ENCODE measurements at regions not wholly inside any gene's neighbourhood (a gene's known extent, or its start where the extent isn't known, plus 50 kb on each side); places are given as distances from the start of the nearest gene placed in this dataset.

GRCh38 chr12:78550831-78551230 is 313.7 kb upstream of the SYT1 start:
- Histone ChIP-seq H3K4me3 (ENCODE audit: low read length) (no peak overlapping the region), H3K9me3 (ENCODE audit: control insufficient read depth, low read depth, low read length) (no peaks in the 10 kb centered on the region), H3K27me3 (ENCODE audit: control insufficient read depth, insufficient read depth, low read length) (no peaks in the 10 kb centered on the region), H3K27ac (ENCODE audit: low read length) (no peak overlapping the region), H3K4me1 (ENCODE audit: control insufficient read depth, insufficient read depth, low read length) (no peaks in the 10 kb centered on the region), H3K36me3 (ENCODE audit: control insufficient read depth, insufficient read depth, low read length) (no peaks in the 10 kb centered on the region)
- DNase-seq = no peak
- 90% methylated on average over 2 of the region's 3 CpGs for WGBS (ENCODE audit: insufficient coverage, low lambda C conversion rate)

- Histone ChIP-seq H3K4me1 (ENCODE audit: control insufficient read depth, insufficient read depth, low read length) (no peaks in the 10 kb centered on the region), H3K27ac (ENCODE audit: low read length) (no peak overlapping the region), H3K4me3 (ENCODE audit: low read length) (no peak overlapping the region), H3K9me3 (ENCODE audit: control insufficient read depth, low read depth, low read length) (no peaks in the 10 kb centered on the region), H3K27me3 (ENCODE audit: control insufficient read depth, insufficient read depth, low read length) (no peaks in the 10 kb centered on the region), H3K36me3 (ENCODE audit: control insufficient read depth, insufficient read depth, low read length) (no peaks in the 10 kb centered on the region)
- no peak for DNase-seq
These were observed 308.8 kb upstream of the SYT1 start for GRCh38 chr12:78555802-78556201.

- H3K27ac ChIP-seq (ENCODE audit: low read length) = no peak overlapping the region
- no peaks in the 10 kb centered on the region for H3K9me3 ChIP-seq (ENCODE audit: control insufficient read depth, low read depth, low read length)
- H3K4me1 ChIP-seq (ENCODE audit: control insufficient read depth, insufficient read depth, low read length) = no peaks in the 10 kb centered on the region
- H3K4me3 ChIP-seq (ENCODE audit: low read length) = no peak overlapping the region
- no peaks in the 10 kb centered on the region for H3K36me3 ChIP-seq (ENCODE audit: control insufficient read depth, insufficient read depth, low read length)
- DNase-seq = no peak
- H3K27me3 ChIP-seq (ENCODE audit: control insufficient read depth, insufficient read depth, low read length) = no peaks in the 10 kb centered on the region
- WGBS (ENCODE audit: insufficient coverage, low lambda C conversion rate) = no CpG with 5 or more reads among the region's 2 CpGs
These were observed 307.9 kb upstream of the SYT1 start for GRCh38 chr12:78556651-78557050.

- WGBS (ENCODE audit: insufficient coverage, low lambda C conversion rate) = 42% methylated on average over 2 of the region's 2 CpGs
These were observed 305.2 kb upstream of the SYT1 start for GRCh38 chr12:78559416-78559815.

GRCh38 chr12:78559886-78560285 is 304.7 kb upstream of the SYT1 start:
- DNase-seq = no peak
- H3K36me3 ChIP-seq (ENCODE audit: control insufficient read depth, insufficient read depth, low read length) = no peaks in the 10 kb centered on the region
- H3K9me3 ChIP-seq (ENCODE audit: control insufficient read depth, low read depth, low read length) = no peaks in the 10 kb centered on the region
- H3K4me3 ChIP-seq (ENCODE audit: low read length) = no peak overlapping the region
- H3K27ac ChIP-seq (ENCODE audit: low read length) = no peak overlapping the region
- H3K4me1 ChIP-seq (ENCODE audit: control insufficient read depth, insufficient read depth, low read length) = no peaks in the 10 kb centered on the region
- no peaks in the 10 kb centered on the region for H3K27me3 ChIP-seq (ENCODE audit: control insufficient read depth, insufficient read depth, low read length)

More at GRCh38 chr12:78559416-78559815, 305.2 kb upstream of the SYT1 start:
- Histone ChIP-seq H3K27me3 (ENCODE audit: control insufficient read depth, insufficient read depth, low read length) (no peaks in the 10 kb centered on the region), H3K4me1 (ENCODE audit: control insufficient read depth, insufficient read depth, low read length) (no peaks in the 10 kb centered on the region), H3K27ac (ENCODE audit: low read length) (no peak overlapping the region), H3K36me3 (ENCODE audit: control insufficient read depth, insufficient read depth, low read length) (no peaks in the 10 kb centered on the region), H3K4me3 (ENCODE audit: low read length) (no peak overlapping the region), H3K9me3 (ENCODE audit: control insufficient read depth, low read depth, low read length) (no peaks in the 10 kb centered on the region)
- no peak for DNase-seq

- DNase-seq = no peak
- H3K4me3 ChIP-seq (ENCODE audit: low read length) = no peak overlapping the region
- no peaks in the 10 kb centered on the region for H3K36me3 ChIP-seq (ENCODE audit: control insufficient read depth, insufficient read depth, low read length)
- H3K27ac ChIP-seq (ENCODE audit: low read length) = no peak overlapping the region
- no peaks in the 10 kb centered on the region for H3K27me3 ChIP-seq (ENCODE audit: control insufficient read depth, insufficient read depth, low read length)
- no peaks in the 10 kb centered on the region for H3K4me1 ChIP-seq (ENCODE audit: control insufficient read depth, insufficient read depth, low read length)
- H3K9me3 ChIP-seq (ENCODE audit: control insufficient read depth, low read depth, low read length) = no peaks in the 10 kb centered on the region
- WGBS (ENCODE audit: insufficient coverage, low lambda C conversion rate) = 88% methylated on average over 5 of the region's 5 CpGs
These were observed 303.9 kb upstream of the SYT1 start for GRCh38 chr12:78560633-78561032.

GRCh38 chr12:78562368-78563205 is 302.0 kb upstream of the SYT1 start:
- Histone ChIP-seq H3K27me3 (ENCODE audit: control insufficient read depth, insufficient read depth, low read length) (no peaks in the 10 kb centered on the region), H3K9me3 (ENCODE audit: control insufficient read depth, low read depth, low read length) (no peaks in the 10 kb centered on the region)

GRCh38 chr12:78563826-78564225 is 300.7 kb upstream of the SYT1 start:
- Histone ChIP-seq H3K9me3 (ENCODE audit: control insufficient read depth, low read depth, low read length) (no peaks in the 10 kb centered on the region), H3K27me3 (ENCODE audit: control insufficient read depth, insufficient read depth, low read length) (no peaks in the 10 kb centered on the region), H3K4me3 (ENCODE audit: low read length) (no peak overlapping the region), H3K27ac (ENCODE audit: low read length) (no peak overlapping the region), H3K4me1 (ENCODE audit: control insufficient read depth, insufficient read depth, low read length) (no peaks in the 10 kb centered on the region), H3K36me3 (ENCODE audit: control insufficient read depth, insufficient read depth, low read length) (no peaks in the 10 kb centered on the region)
- WGBS (ENCODE audit: insufficient coverage, low lambda C conversion rate) = 100% methylated on average over 1 of the region's 3 CpGs
- DNase-seq = no peak

More at GRCh38 chr12:78562368-78563205, 302.0 kb upstream of the SYT1 start:
- H3K36me3 ChIP-seq (ENCODE audit: control insufficient read depth, insufficient read depth, low read length) = no peaks in the 10 kb centered on the region
- no peak overlapping the region for H3K4me3 ChIP-seq (ENCODE audit: low read length)
- H3K4me1 ChIP-seq (ENCODE audit: control insufficient read depth, insufficient read depth, low read length) = no peaks in the 10 kb centered on the region
- DNase-seq = no peak
- no peak overlapping the region for H3K27ac ChIP-seq (ENCODE audit: low read length)
- WGBS (ENCODE audit: insufficient coverage, low lambda C conversion rate) = no CpG with 5 or more reads among the region's 2 CpGs

GRCh38 chr12:78566456-78566855 is 298.1 kb upstream of the SYT1 start:
- no peak overlapping the region for H3K4me3 ChIP-seq (ENCODE audit: low read length)
- DNase-seq = no peak
- no peaks in the 10 kb centered on the region for H3K36me3 ChIP-seq (ENCODE audit: control insufficient read depth, insufficient read depth, low read length)
- no peaks in the 10 kb centered on the region for H3K27me3 ChIP-seq (ENCODE audit: control insufficient read depth, insufficient read depth, low read length)
- H3K9me3 ChIP-seq (ENCODE audit: control insufficient read depth, low read depth, low read length) = no peaks in the 10 kb centered on the region
- H3K27ac ChIP-seq (ENCODE audit: low read length) = no peak overlapping the region
- no CpG with 5 or more reads among the region's 3 CpGs for WGBS (ENCODE audit: insufficient coverage, low lambda C conversion rate)
- H3K4me1 ChIP-seq (ENCODE audit: control insufficient read depth, insufficient read depth, low read length) = no peaks in the 10 kb centered on the region

- Histone ChIP-seq H3K36me3 (ENCODE audit: control insufficient read depth, insufficient read depth, low read length) (no peaks in the 10 kb centered on the region), H3K4me1 (ENCODE audit: control insufficient read depth, insufficient read depth, low read length) (no peaks in the 10 kb centered on the region), H3K27ac (ENCODE audit: low read length) (no peak overlapping the region), H3K9me3 (ENCODE audit: control insufficient read depth, low read depth, low read length) (no peaks in the 10 kb centered on the region), H3K27me3 (ENCODE audit: control insufficient read depth, insufficient read depth, low read length) (no peaks in the 10 kb centered on the region), H3K4me3 (ENCODE audit: low read length) (no peak overlapping the region)
- DNase-seq = no peak
- WGBS (ENCODE audit: insufficient coverage, low lambda C conversion rate) = 72% methylated on average over 2 of the region's 2 CpGs
These were observed 296.1 kb upstream of the SYT1 start for GRCh38 chr12:78568321-78569020.

- Histone ChIP-seq H3K4me1 (ENCODE audit: control insufficient read depth, insufficient read depth, low read length) (no peaks in the 10 kb centered on the region), H3K36me3 (ENCODE audit: control insufficient read depth, insufficient read depth, low read length) (no peaks in the 10 kb centered on the region), H3K9me3 (ENCODE audit: control insufficient read depth, low read depth, low read length) (no peaks in the 10 kb centered on the region), H3K27ac (ENCODE audit: low read length) (no peak overlapping the region), H3K4me3 (ENCODE audit: low read length) (no peak overlapping the region), H3K27me3 (ENCODE audit: control insufficient read depth, insufficient read depth, low read length) (no peaks in the 10 kb centered on the region)
- DNase-seq = no peak
- WGBS (ENCODE audit: insufficient coverage, low lambda C conversion rate) = 100% methylated on average over 2 of the region's 5 CpGs
These were observed 292.6 kb upstream of the SYT1 start for GRCh38 chr12:78571953-78572352.

All from large intestine (tissue), 3 donors.